HT1080 (cell line): ENCODE measurements at regions not wholly inside any gene's neighbourhood (a gene's known extent, or its start where the extent isn't known, plus 50 kb on each side); places are given as distances from the start of the nearest gene placed in this dataset.

Experiments
- DNase-seq: peaks from one replicate; pipeline ENCODE4 v3.0.0-alpha.2; 2015; ENCODE audit warnings: low read depth

GRCh38 chr7:54955696-54956420, 63.0 kb upstream of the EGFR start:
- peak; percentile 15 for DNase-seq

GRCh38 chr7:54956865-54957264, 62.0 kb upstream of the EGFR start:
- DNase-seq: no peak

- DNase-seq: peak; percentile 95
These were observed 58.3 kb upstream of the EGFR start for GRCh38 chr7:54960517-54960916.

- no peak for DNase-seq
These were observed 57.4 kb upstream of the EGFR start for GRCh38 chr7:54961391-54961790.

GRCh38 chr7:54963155-54963554, 55.7 kb upstream of the EGFR start:
- no peak for DNase-seq

GRCh38 chr7:54964136-54964535, 54.7 kb upstream of the EGFR start:
- DNase-seq: no peak

GRCh38 chr7:54967377-54967776, 51.4 kb upstream of the EGFR start:
- peak; percentile 48 for DNase-seq

GRCh38 chr7:54968018-54968417, 50.8 kb upstream of the EGFR start:
- no peak for DNase-seq
